ENCODE measurements at regions not wholly inside any gene's neighbourhood (a gene's known extent, or its start where the extent isn't known, plus 50 kb on each side); places are given as distances from the start of the nearest gene placed in this dataset.

DNA sequence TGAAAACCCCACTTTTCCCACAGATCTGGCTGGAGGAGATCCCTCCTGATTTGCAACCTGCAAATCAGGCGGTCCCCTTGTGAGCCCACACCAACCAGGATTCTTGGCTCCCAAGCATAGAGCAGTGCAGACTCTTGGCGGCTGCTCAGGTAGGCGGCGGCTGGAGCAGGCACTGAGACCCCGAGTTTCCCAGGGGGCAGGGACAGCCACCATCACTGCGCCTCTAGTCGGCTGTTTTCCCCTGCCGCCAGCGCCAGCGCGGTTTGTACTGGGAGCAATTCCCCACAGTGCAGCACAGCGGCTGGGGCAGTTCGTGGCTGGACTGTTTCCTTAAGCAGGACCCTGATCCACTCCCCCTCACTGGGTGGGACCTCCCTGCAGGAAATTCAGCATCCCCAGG, 323.3 kb downstream of the TRIB2 start:
- H3K36me3 ChIP-seq (replicated peaks) = no peaks in the 10 kb centered on the region
- no peaks in the 10 kb centered on the region for H3K27me3 ChIP-seq (replicated peaks)
- no peak overlapping the region for H3K27ac ChIP-seq
- no peak for DNase-seq
- in situ Hi-C loops (cut with HindIII; ENCODE audit: low pct_ligation_motif_present, low sequenced_read_pairs) = no loop called here
- TF ChIP-seq, protein P1, sequence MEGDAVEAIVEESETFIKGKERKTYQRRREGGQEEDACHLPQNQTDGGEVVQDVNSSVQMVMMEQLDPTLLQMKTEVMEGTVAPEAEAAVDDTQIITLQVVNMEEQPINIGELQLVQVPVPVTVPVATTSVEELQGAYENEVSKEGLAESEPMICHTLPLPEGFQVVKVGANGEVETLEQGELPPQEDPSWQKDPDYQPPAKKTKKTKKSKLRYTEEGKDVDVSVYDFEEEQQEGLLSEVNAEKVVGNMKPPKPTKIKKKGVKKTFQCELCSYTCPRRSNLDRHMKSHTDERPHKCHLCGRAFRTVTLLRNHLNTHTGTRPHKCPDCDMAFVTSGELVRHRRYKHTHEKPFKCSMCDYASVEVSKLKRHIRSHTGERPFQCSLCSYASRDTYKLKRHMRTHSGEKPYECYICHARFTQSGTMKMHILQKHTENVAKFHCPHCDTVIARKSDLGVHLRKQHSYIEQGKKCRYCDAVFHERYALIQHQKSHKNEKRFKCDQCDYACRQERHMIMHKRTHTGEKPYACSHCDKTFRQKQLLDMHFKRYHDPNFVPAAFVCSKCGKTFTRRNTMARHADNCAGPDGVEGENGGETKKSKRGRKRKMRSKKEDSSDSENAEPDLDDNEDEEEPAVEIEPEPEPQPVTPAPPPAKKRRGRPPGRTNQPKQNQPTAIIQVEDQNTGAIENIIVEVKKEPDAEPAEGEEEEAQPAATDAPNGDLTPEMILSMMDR (IDR thresholded peaks at IDR 0.05; ENCODE audit: low read depth, low read length, missing control alignments) = no peak
- no peak overlapping the region for H3K4me3 ChIP-seq (ENCODE audit: low read depth, low read length)

DNA sequence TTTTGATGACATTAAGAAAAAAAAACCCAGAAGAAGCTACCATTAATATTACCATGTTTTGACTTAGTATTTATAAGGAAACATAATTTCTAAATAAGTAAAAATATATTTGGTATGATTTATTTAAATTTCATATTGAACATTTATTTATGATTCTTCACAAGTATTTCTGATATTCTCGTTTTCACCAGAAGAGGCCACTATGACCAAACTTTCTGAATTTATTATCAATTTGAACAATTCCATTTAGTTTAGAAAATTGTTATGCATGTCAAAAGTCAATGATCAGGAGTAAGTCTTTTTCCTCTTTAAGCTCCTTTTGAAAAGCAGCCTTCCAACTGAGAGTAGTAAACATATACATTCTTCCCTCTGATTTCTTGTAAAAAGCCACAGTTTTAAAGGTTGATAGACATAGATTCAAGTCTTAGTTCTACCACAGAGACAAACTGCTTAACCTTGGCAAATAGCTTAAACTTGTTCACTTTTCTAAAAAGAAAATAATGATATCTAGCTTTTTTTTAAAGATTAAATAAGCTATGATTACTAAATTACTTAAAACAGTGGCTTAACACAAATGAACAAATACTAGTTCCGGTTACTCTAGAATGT, 329.9 kb downstream of the TRIB2 start:
- H3K36me3 ChIP-seq (replicated peaks) = no peaks in the 10 kb centered on the region
- in situ Hi-C loops (cut with HindIII; ENCODE audit: low pct_ligation_motif_present, low sequenced_read_pairs) = no loop called here
- DNase-seq = no peak

DNA sequence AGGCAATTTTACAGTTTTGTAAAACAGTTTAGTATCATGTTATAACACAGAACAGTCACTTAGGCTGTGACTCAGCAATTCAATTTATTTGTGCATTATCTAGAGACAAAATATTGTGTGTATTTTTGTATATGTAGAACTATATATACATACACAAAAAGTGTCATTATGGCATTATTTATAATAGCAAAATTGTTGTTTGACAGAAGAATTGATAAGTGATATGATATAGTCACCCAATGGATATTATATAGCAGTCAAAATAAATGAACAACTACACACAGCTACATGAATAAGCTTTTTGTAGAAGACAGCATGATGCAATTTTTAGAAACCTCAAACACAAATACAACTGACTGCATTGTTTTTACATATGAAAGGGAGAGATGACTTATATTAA, 334.0 kb downstream of the TRIB2 start:
- TF ChIP-seq, protein P1 (IDR thresholded peaks at IDR 0.05; ENCODE audit: low read depth, low read length, missing control alignments) = no peak
- in situ Hi-C loops (cut with HindIII; ENCODE audit: low pct_ligation_motif_present, low sequenced_read_pairs) = no loop called here
- Histone ChIP-seq H3K36me3 (replicated peaks) (no peaks in the 10 kb centered on the region), H3K4me3 (ENCODE audit: low read depth, low read length) (no peak overlapping the region), H3K27ac (peak overlapping the region; percentile 19), H3K27me3 (replicated peaks) (no peaks in the 10 kb centered on the region)
- DNase-seq = no peak

More for the DNA sequence above, 329.9 kb downstream of the TRIB2 start:
- H3K27ac ChIP-seq = no peak overlapping the region
- no peak overlapping the region for H3K4me3 ChIP-seq (ENCODE audit: low read depth, low read length)
- H3K27me3 ChIP-seq (replicated peaks) = no peaks in the 10 kb centered on the region
- TF ChIP-seq, protein P1 (IDR thresholded peaks at IDR 0.05; ENCODE audit: low read depth, low read length, missing control alignments) = no peak

DNA sequence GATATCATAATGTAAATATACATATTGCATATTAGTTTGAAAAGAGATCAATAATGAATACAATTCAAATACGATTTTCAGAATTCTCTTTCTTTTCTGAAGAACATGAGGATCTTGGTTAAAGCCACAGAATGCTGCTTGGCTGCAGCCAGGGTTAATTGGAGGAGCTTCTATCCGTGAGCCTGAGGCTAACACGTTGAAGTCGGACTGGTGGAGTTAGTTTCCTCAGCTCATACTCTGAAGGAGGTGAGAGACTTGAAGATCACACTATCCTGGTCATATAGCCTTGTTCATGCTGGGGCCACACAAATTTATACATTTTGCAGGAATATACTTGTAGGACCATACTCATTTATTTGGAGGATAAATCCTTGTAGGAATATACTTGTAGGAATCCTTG, 335.8 kb downstream of the TRIB2 start:
- DNase-seq = no peak
- H3K36me3 ChIP-seq (replicated peaks) = no peaks in the 10 kb centered on the region
- no peak overlapping the region for H3K4me3 ChIP-seq (ENCODE audit: low read depth, low read length)

DNA sequence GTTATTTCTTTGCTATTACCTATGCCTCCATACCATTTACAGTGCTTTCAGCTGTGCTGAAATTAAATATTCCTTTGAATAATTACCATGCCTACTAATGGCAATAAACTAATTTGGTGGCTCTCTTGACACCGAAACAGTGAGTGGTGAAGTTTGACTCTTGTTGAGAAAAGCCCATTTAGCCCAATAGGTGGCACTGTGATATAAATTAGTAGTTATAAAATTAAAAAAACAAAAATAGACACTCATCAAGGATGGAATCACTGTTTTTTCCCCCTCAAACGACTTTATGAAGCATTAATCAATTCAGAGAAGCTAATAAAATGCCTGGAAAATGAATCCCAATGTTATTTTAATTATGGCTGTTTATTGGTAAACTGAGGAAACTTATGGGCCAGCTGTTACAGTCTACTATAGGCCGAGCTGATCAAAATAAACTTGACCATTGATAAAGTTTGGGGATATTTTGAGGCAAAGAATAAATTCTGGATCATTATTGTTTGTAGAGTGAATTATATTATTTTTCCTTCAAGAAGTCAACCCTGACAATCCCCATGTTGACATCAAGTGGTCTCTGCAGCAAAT, 339.6 kb downstream of the TRIB2 start:
- no peak for DNase-seq
- H3K36me3 ChIP-seq (replicated peaks) = no peaks in the 10 kb centered on the region
- H3K27ac ChIP-seq = no peak overlapping the region
- no peak overlapping the region for H3K4me3 ChIP-seq (ENCODE audit: low read depth, low read length)
- H3K27me3 ChIP-seq (replicated peaks) = no peaks in the 10 kb centered on the region
- in situ Hi-C loops (cut with HindIII; ENCODE audit: low pct_ligation_motif_present, low sequenced_read_pairs) = no loop called here
- TF ChIP-seq, protein P1 (IDR thresholded peaks at IDR 0.05; ENCODE audit: low read depth, low read length, missing control alignments) = peak; percentile 58

More for the DNA sequence above, 335.8 kb downstream of the TRIB2 start:
- H3K27ac ChIP-seq = no peak overlapping the region
- in situ Hi-C loops (cut with HindIII; ENCODE audit: low pct_ligation_motif_present, low sequenced_read_pairs) = no loop called here
- TF ChIP-seq, protein P1 (IDR thresholded peaks at IDR 0.05; ENCODE audit: low read depth, low read length, missing control alignments) = no peak
- no peaks in the 10 kb centered on the region for H3K27me3 ChIP-seq (replicated peaks)

DNA sequence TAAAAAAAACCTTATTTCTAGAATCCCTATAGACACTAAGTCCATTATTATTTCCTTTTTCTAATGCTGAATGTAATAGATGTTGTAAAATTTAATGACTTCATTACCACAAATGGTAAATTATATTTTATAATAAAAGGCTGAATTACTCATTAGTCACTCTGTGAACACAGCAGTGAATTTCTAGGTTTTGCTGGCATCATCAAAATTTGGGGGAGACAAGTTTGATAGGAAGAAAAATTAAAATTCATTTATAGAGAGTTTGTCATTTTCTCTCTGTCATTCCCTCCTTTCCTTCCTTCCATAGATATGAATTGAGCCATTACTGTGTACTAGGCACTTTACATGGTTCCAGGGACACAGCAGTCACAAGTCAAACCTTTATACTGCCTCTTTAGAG, 340.9 kb downstream of the TRIB2 start:
- Histone ChIP-seq H3K27ac (no peak overlapping the region), H3K36me3 (replicated peaks) (no peaks in the 10 kb centered on the region), H3K27me3 (replicated peaks) (no peaks in the 10 kb centered on the region), H3K4me3 (ENCODE audit: low read depth, low read length) (no peak overlapping the region)
- in situ Hi-C loops (cut with HindIII; ENCODE audit: low pct_ligation_motif_present, low sequenced_read_pairs) = no loop called here
- no peak for DNase-seq
- TF ChIP-seq, protein P1 (IDR thresholded peaks at IDR 0.05; ENCODE audit: low read depth, low read length, missing control alignments) = no peak

Measured in brain microvascular endothelial cell (primary cell).